ENCODE measurements at regions not wholly inside any gene's neighbourhood (a gene's known extent, or its start where the extent isn't known, plus 50 kb on each side); places are given as distances from the start of the nearest gene placed in this dataset.

- TF ChIP-seq, protein P1, sequence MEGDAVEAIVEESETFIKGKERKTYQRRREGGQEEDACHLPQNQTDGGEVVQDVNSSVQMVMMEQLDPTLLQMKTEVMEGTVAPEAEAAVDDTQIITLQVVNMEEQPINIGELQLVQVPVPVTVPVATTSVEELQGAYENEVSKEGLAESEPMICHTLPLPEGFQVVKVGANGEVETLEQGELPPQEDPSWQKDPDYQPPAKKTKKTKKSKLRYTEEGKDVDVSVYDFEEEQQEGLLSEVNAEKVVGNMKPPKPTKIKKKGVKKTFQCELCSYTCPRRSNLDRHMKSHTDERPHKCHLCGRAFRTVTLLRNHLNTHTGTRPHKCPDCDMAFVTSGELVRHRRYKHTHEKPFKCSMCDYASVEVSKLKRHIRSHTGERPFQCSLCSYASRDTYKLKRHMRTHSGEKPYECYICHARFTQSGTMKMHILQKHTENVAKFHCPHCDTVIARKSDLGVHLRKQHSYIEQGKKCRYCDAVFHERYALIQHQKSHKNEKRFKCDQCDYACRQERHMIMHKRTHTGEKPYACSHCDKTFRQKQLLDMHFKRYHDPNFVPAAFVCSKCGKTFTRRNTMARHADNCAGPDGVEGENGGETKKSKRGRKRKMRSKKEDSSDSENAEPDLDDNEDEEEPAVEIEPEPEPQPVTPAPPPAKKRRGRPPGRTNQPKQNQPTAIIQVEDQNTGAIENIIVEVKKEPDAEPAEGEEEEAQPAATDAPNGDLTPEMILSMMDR (IDR thresholded peaks at IDR 0.05): no peak
- no peak for TF ChIP-seq POLR2A (IDR thresholded peaks at IDR 0.05)
Observed at GRCh38 chr4:19547463-19547862, 704.2 kb upstream of the SLIT2 start.

All from testis (tissue), 2 donors.